Prostate gland (tissue), 2 donors: ENCODE measurements at regions not wholly inside any gene's neighbourhood (a gene's known extent, or its start where the extent isn't known, plus 50 kb on each side); places are given as distances from the start of the nearest gene placed in this dataset.

ENCODE experiments used
- POLR2A ChIP-seq: fragments of 450-650 bp; IDR thresholded peaks from one replicate; pipeline ENCODE4 v1.6.1; 2016; ENCODE audit warnings: antibody characterized with exemption, mild to moderate bottlenecking
- TF ChIP-seq, protein P1 (sequence below), 4 experiments: fragments of 200-600 bp in 2 of 4; fragments of 450-650 bp in 2 of 4; sonication (generic) in 2 of 4; IDR thresholded peaks; 1 replicate in 3 of 4; 2 replicates in 1 of 4; pipeline ENCODE4 v1.5.1; 2016 to 2019; ENCODE audit warnings: antibody characterized with exemption in 4 of 4, mild to moderate bottlenecking in 2 of 4, moderate library complexity in 2 of 4

- TF ChIP-seq, protein P1, sequence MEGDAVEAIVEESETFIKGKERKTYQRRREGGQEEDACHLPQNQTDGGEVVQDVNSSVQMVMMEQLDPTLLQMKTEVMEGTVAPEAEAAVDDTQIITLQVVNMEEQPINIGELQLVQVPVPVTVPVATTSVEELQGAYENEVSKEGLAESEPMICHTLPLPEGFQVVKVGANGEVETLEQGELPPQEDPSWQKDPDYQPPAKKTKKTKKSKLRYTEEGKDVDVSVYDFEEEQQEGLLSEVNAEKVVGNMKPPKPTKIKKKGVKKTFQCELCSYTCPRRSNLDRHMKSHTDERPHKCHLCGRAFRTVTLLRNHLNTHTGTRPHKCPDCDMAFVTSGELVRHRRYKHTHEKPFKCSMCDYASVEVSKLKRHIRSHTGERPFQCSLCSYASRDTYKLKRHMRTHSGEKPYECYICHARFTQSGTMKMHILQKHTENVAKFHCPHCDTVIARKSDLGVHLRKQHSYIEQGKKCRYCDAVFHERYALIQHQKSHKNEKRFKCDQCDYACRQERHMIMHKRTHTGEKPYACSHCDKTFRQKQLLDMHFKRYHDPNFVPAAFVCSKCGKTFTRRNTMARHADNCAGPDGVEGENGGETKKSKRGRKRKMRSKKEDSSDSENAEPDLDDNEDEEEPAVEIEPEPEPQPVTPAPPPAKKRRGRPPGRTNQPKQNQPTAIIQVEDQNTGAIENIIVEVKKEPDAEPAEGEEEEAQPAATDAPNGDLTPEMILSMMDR (IDR thresholded peaks at IDR 0.05), result no peak
- no peak for TF ChIP-seq POLR2A
Measured at GRCh38 chr11:27938011-27938410, 169.9 kb downstream of the KIF18A start.
